Effector memory CD4-positive, alpha-beta T cell (primary cell): ENCODE measurements at regions not wholly inside any gene's neighbourhood (a gene's known extent, or its start where the extent isn't known, plus 50 kb on each side); places are given as distances from the start of the nearest gene placed in this dataset.
"Not testable (repeated sequence)": the region's sequence is repeated elsewhere in the genome, so short reads cannot be mapped to it uniquely, and the experiment has no call there.

Experiments
- DNase-seq, 3 donors: peaks; one replicate each; pipeline ENCODE4 v3.0.0-alpha.2; 2020
- H3K27ac ChIP-seq: 2 replicates; pipeline ENCODE4 v1.7.0; 2013; ENCODE audit warnings: mild to moderate bottlenecking, low read length, moderate library complexity; ENCODE audit not compliant: insufficient read depth, poor library complexity, severe bottlenecking
- H3K27me3 ChIP-seq: replicated peaks from 2 replicates; pipeline ENCODE4 v1.7.0; 2013; ENCODE audit warnings: mild to moderate bottlenecking, low read length; ENCODE audit not compliant: insufficient read depth, control insufficient read depth, poor library complexity, severe bottlenecking
- H3K36me3 ChIP-seq: 2 replicates; pipeline ENCODE4 v1.7.0; 2013; ENCODE audit warnings: mild to moderate bottlenecking, low read length, moderate library complexity; ENCODE audit not compliant: control insufficient read depth, insufficient read depth
- H3K4me1 ChIP-seq: 2 replicates; pipeline ENCODE4 v1.7.0; 2013; ENCODE audit warnings: low read length, mild to moderate bottlenecking; ENCODE audit not compliant: control insufficient read depth, insufficient read depth, poor library complexity, severe bottlenecking
- H3K4me3 ChIP-seq: 2 replicates; pipeline ENCODE4 v1.7.0; 2013; ENCODE audit warnings: low read length, low read depth, mild to moderate bottlenecking; ENCODE audit not compliant: insufficient read depth, poor library complexity, severe bottlenecking
- H3K9me3 ChIP-seq: 2 replicates; pipeline ENCODE4 v1.7.0; 2013; ENCODE audit warnings: mild to moderate bottlenecking, low read length, moderate library complexity; ENCODE audit not compliant: control insufficient read depth

GRCh38 chr9:126183266-126183665, 143.4 kb upstream of the MVB12B start:
- Histone ChIP-seq H3K27ac (no peak overlapping the region), H3K4me1 (no peaks in the 10 kb centered on the region), H3K27me3 (peaks cover 15% of the 10 kb centered on the region)

GRCh38 chr9:126190994-126191393, 135.6 kb upstream of the MVB12B start:
- not testable (repeated sequence) for H3K36me3 ChIP-seq, H3K27me3 ChIP-seq, H3K27ac ChIP-seq, DNase-seq, H3K4me3 ChIP-seq, H3K4me1 ChIP-seq, H3K9me3 ChIP-seq

More at GRCh38 chr9:126183266-126183665, 143.4 kb upstream of the MVB12B start:
- no peaks in the 10 kb centered on the region for H3K36me3 ChIP-seq
- no peaks in the 10 kb centered on the region for H3K9me3 ChIP-seq
- DNase-seq: no peak
- no peak overlapping the region for H3K4me3 ChIP-seq

- Histone ChIP-seq H3K4me1 (no peaks in the 10 kb centered on the region), H3K4me3 (no peak overlapping the region), H3K27me3 (peaks cover 5% of the 10 kb centered on the region)
Observed at GRCh38 chr9:126198854-126199253, 127.8 kb upstream of the MVB12B start.

DNA sequence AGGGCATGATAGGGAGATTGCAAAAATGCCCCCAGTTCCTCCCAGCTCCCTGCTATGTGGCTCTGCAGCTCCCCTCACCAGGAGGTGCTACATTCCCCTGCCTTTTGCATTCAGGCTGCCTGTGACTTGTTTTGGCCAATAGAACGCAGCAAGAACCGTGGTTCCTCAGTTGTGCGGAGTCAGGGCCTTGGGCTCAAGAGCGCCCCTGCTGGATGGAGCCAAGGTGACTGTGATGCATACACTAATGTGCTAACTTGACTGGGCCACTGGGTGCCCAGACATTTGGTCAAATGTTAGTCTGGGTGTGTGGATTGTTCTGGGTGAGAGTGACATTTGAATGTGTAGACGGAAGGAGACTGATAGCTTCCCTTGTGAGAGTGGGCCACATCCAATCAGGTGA, 123.3 kb upstream of the MVB12B start:
- no peaks in the 10 kb centered on the region for H3K4me1 ChIP-seq
- H3K4me3 ChIP-seq: no peak overlapping the region
- DNase-seq: no peak
- peaks cover 7% of the 10 kb centered on the region for H3K27me3 ChIP-seq
- H3K36me3 ChIP-seq: no peaks in the 10 kb centered on the region
- no peak overlapping the region for H3K27ac ChIP-seq
- H3K9me3 ChIP-seq: no peaks in the 10 kb centered on the region

More at GRCh38 chr9:126198854-126199253, 127.8 kb upstream of the MVB12B start:
- Histone ChIP-seq H3K27ac (no peak overlapping the region), H3K9me3 (no peaks in the 10 kb centered on the region), H3K36me3 (no peaks in the 10 kb centered on the region)
- DNase-seq: no peak

DNA sequence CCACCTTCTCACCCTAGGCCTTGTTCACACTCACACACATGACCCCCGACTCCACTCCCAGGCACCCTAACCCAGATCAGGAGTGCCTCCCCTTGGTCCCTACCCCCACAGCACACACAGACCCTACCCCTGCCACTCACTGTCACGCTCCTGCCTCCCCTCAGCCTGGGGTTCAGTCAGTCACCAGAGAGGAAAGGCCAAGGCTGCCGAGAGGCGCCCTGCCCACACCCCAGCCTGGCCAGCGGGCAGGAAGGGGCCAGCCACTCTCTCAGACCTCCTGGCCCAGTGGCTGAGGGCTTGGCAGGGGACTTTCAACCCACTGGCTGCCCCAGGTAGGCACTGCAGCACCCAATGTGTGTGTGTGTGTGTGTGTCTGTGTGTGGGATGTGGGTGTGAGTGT, 122.4 kb upstream of the MVB12B start:
- Histone ChIP-seq H3K27me3 (peaks cover 3% of the 10 kb centered on the region), H3K36me3 (no peaks in the 10 kb centered on the region), H3K27ac (no peak overlapping the region), H3K4me3 (no peak overlapping the region), H3K4me1 (no peaks in the 10 kb centered on the region), H3K9me3 (no peaks in the 10 kb centered on the region)
- DNase-seq: no peak

DNA sequence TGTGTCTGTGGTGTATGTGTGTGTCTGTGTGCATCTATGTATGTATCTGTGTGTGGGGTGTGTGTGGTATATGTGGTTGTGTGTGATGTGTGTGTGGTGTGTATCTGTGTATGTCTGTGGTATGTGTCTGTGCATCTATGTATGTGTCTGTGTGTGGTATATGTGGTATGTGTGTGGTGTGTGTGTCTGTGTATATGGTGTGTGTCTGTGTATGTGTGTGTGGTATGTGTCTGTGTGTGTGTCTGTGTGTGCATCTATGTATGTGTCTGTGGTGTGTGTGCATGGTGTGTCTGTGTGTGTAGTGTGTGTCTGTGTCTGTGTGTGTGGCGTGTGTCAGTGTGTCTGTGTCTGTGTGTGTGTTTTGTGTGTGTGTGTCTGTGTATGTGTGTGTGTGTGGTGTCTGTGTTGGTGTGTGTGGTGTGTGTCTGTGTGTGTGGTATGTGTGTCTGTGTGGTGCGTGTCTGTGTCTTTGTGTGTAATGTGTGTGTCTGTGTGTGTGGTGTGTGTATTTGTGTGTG, 121.9 kb upstream of the MVB12B start:
- Histone ChIP-seq H3K36me3 (no peaks in the 10 kb centered on the region), H3K9me3 (no peaks in the 10 kb centered on the region), H3K4me1 (no peaks in the 10 kb centered on the region), H3K27ac (no peak overlapping the region), H3K4me3 (no peak overlapping the region), H3K27me3 (peaks cover 3% of the 10 kb centered on the region)
- no peak for DNase-seq

- DNase-seq: no peak
- Histone ChIP-seq H3K36me3 (no peaks in the 10 kb centered on the region), H3K4me3 (no peak overlapping the region), H3K4me1 (no peaks in the 10 kb centered on the region), H3K27me3 (peaks cover 3% of the 10 kb centered on the region), H3K27ac (no peak overlapping the region), H3K9me3 (no peaks in the 10 kb centered on the region)
Observed at GRCh38 chr9:126205265-126205664, 121.4 kb upstream of the MVB12B start.

DNA sequence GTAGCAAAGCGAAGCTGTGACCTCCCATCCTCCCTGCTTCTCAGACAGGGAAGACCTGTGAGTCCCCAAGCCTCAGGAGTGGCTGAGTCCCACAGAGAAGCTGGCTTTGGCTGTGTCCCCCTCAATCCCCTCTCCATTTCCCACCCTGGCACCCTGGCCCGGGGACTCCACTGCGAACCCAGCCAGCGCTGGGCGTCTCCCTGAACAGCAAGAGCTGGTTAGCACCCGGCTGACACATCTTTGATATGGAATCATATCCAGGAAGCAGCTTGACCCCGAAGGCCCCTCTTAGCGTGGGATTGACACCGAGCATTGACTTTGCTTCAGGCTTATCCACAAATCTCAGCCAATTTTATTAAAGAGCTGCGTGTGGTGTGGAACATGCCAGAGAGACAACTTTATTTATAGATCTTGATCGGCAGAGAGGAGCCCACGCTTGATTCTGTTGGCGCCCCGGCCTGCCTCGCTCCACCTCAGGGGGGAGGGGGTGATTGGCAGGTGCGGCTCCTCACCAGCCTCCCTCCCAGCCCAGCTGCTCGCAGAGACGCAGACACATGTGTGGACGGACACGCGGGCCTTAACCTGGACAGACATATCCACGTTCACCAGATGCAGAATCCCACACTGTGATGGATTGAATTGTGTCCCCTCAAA, 120.7 kb upstream of the MVB12B start:
- Histone ChIP-seq H3K27ac (no peak overlapping the region), H3K9me3 (no peaks in the 10 kb centered on the region), H3K4me3 (no peak overlapping the region)

GRCh38 chr9:126207256-126207655, 119.4 kb upstream of the MVB12B start:
- Histone ChIP-seq H3K27ac (no peak overlapping the region), H3K36me3 (no peaks in the 10 kb centered on the region), H3K4me3 (no peak overlapping the region), H3K4me1 (no peaks in the 10 kb centered on the region), H3K9me3 (no peaks in the 10 kb centered on the region), H3K27me3 (peaks cover 3% of the 10 kb centered on the region)
- no peak for DNase-seq

More for the DNA sequence above, 120.7 kb upstream of the MVB12B start:
- Histone ChIP-seq H3K36me3 (no peaks in the 10 kb centered on the region), H3K27me3 (peaks cover 3% of the 10 kb centered on the region), H3K4me1 (no peaks in the 10 kb centered on the region)
- no peak for DNase-seq

DNA sequence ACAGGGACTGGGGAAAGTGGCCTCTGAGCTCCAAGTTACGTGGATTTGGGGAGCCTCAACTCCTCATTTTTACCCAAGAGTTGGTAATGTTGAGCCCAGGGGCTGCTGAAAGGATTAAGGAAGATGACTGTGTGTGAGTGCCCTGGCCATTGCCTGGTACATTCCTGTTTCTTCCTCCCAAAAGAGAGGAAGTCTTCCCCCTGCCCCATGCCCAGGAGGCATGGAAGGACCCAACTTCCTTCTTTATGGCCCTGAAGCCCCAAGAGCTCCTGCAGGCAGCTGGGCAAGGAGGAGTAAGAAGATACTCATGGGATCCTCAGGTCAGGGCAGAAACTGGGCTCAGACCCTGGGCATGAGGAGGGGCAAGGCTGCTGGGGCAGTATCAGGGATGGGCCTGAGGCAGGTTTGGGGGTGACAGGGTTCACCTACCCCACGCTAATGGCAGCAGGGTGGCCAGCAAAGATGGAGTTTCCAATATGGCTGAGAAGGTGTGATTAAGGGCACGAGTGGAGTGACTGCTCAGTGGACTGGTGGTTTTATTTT, 118.3 kb upstream of the MVB12B start:
- no peaks in the 10 kb centered on the region for H3K4me1 ChIP-seq
- DNase-seq: no peak
- H3K27ac ChIP-seq: no peak overlapping the region
- no peaks in the 10 kb centered on the region for H3K9me3 ChIP-seq
- H3K36me3 ChIP-seq: no peaks in the 10 kb centered on the region
- H3K27me3 ChIP-seq: peaks cover 3% of the 10 kb centered on the region
- no peak overlapping the region for H3K4me3 ChIP-seq
